Memory B cell (primary cell): ENCODE measurements at regions not wholly inside any gene's neighbourhood (a gene's known extent, or its start where the extent isn't known, plus 50 kb on each side); places are given as distances from the start of the nearest gene placed in this dataset.

Source experiments
- ATAC-seq: fragments of 150-1000 bp; cut with Tn5 transposase; 2 replicates; pipeline ENCODE4 v1.10.0; 2021; ENCODE audit warnings: low read depth, mild to moderate bottlenecking, moderate library complexity
- DNase-seq, 2 donors: peaks; one replicate each; pipeline ENCODE4 v3.0.0; 2022; ENCODE audit warnings: low spot score in 2 of 2
- H3K27ac Mint-ChIP-seq: one replicate; pipeline ENCODE4 v1.8.0; 2022; ENCODE audit warnings: mild to moderate bottlenecking, moderate library complexity, mixed read lengths
- H3K27me3 Mint-ChIP-seq: one replicate; pipeline ENCODE4 v1.8.0; 2022; ENCODE audit warnings: mixed read lengths
- H3K36me3 Mint-ChIP-seq: one replicate; pipeline ENCODE4 v1.8.0; 2022; ENCODE audit warnings: mild to moderate bottlenecking, mixed read lengths
- H3K4me1 Mint-ChIP-seq: one replicate; pipeline ENCODE4 v1.8.0; 2022; ENCODE audit warnings: mixed read lengths
- H3K4me3 Mint-ChIP-seq: one replicate; pipeline ENCODE4 v1.8.0; 2022; ENCODE audit warnings: mild to moderate bottlenecking, moderate library complexity, mixed read lengths
- H3K9me3 Mint-ChIP-seq: one replicate; pipeline ENCODE4 v1.8.0; 2022; ENCODE audit warnings: mixed read lengths

GRCh38 chr3:147713234-147714133 lies 304.3 kb downstream of the ZIC1 start:
- H3K27me3 Mint-ChIP-seq = no peaks in the 10 kb centered on the region
- DNase-seq (no peak), ATAC-seq (no peak)
- H3K4me1 Mint-ChIP-seq = no peaks in the 10 kb centered on the region
- peaks cover 2% of the 10 kb centered on the region for H3K9me3 Mint-ChIP-seq
- H3K4me3 Mint-ChIP-seq = no peak overlapping the region
- no peaks in the 10 kb centered on the region for H3K36me3 Mint-ChIP-seq
- no peak overlapping the region for H3K27ac Mint-ChIP-seq

- Mint-ChIP-seq H3K9me3 (peaks cover 3% of the 10 kb centered on the region), H3K36me3 (no peaks in the 10 kb centered on the region), H3K27ac (no peak overlapping the region), H3K4me3 (no peak overlapping the region), H3K27me3 (no peaks in the 10 kb centered on the region), H3K4me1 (no peaks in the 10 kb centered on the region)
- no peak for ATAC-seq
- no peak for DNase-seq
Observed at GRCh38 chr3:147729641-147730040, 320.5 kb downstream of the ZIC1 start.

- no peaks in the 10 kb centered on the region for H3K4me1 Mint-ChIP-seq
- ATAC-seq (no peak), DNase-seq (no peak)
- no peaks in the 10 kb centered on the region for H3K27me3 Mint-ChIP-seq
- no peak overlapping the region for H3K4me3 Mint-ChIP-seq
- no peak overlapping the region for H3K27ac Mint-ChIP-seq
- peaks cover 2% of the 10 kb centered on the region for H3K9me3 Mint-ChIP-seq
- no peaks in the 10 kb centered on the region for H3K36me3 Mint-ChIP-seq
Observed at GRCh38 chr3:147730284-147730683, 321.1 kb downstream of the ZIC1 start.

GRCh38 chr3:147733217-147733616 lies 324.1 kb downstream of the ZIC1 start:
- Mint-ChIP-seq H3K9me3 (peaks cover 2% of the 10 kb centered on the region), H3K36me3 (no peaks in the 10 kb centered on the region), H3K27me3 (no peaks in the 10 kb centered on the region), H3K4me3 (no peak overlapping the region), H3K4me1 (no peaks in the 10 kb centered on the region), H3K27ac (no peak overlapping the region)
- DNase-seq = no peak
- no peak for ATAC-seq

- H3K4me1 Mint-ChIP-seq = no peaks in the 10 kb centered on the region
Observed at GRCh38 chr3:147735616-147736015, 326.5 kb downstream of the ZIC1 start.

GRCh38 chr3:147736226-147736625 lies 327.1 kb downstream of the ZIC1 start:
- no peaks in the 10 kb centered on the region for H3K36me3 Mint-ChIP-seq
- no peaks in the 10 kb centered on the region for H3K27me3 Mint-ChIP-seq
- H3K4me3 Mint-ChIP-seq = no peak overlapping the region
- ATAC-seq = no peak
- no peak overlapping the region for H3K27ac Mint-ChIP-seq
- DNase-seq = no peak
- no peaks in the 10 kb centered on the region for H3K4me1 Mint-ChIP-seq
- peaks cover 3% of the 10 kb centered on the region for H3K9me3 Mint-ChIP-seq

More at GRCh38 chr3:147735616-147736015, 326.5 kb downstream of the ZIC1 start:
- ATAC-seq (no peak), DNase-seq (no peak)
- H3K4me3 Mint-ChIP-seq = no peak overlapping the region
- no peaks in the 10 kb centered on the region for H3K36me3 Mint-ChIP-seq
- H3K27ac Mint-ChIP-seq = no peak overlapping the region
- H3K9me3 Mint-ChIP-seq = peaks cover 3% of the 10 kb centered on the region
- H3K27me3 Mint-ChIP-seq = no peaks in the 10 kb centered on the region

- H3K27me3 Mint-ChIP-seq = no peaks in the 10 kb centered on the region
- no peak overlapping the region for H3K4me3 Mint-ChIP-seq
- no peak for DNase-seq
- no peak overlapping the region for H3K27ac Mint-ChIP-seq
- H3K9me3 Mint-ChIP-seq = peaks cover 1% of the 10 kb centered on the region
- ATAC-seq = no peak
- H3K36me3 Mint-ChIP-seq = no peaks in the 10 kb centered on the region
- no peaks in the 10 kb centered on the region for H3K4me1 Mint-ChIP-seq
Observed at GRCh38 chr3:147737376-147737775, 328.2 kb downstream of the ZIC1 start.

GRCh38 chr3:147740928-147741327 lies 331.8 kb downstream of the ZIC1 start:
- peaks cover 6% of the 10 kb centered on the region for H3K9me3 Mint-ChIP-seq
- H3K36me3 Mint-ChIP-seq = no peaks in the 10 kb centered on the region
- H3K27me3 Mint-ChIP-seq = no peaks in the 10 kb centered on the region
- H3K27ac Mint-ChIP-seq = no peak overlapping the region
- no peaks in the 10 kb centered on the region for H3K4me1 Mint-ChIP-seq
- no peak for DNase-seq
- ATAC-seq = no peak
- no peak overlapping the region for H3K4me3 Mint-ChIP-seq

- H3K9me3 Mint-ChIP-seq = peaks cover 7% of the 10 kb centered on the region
- no peaks in the 10 kb centered on the region for H3K27me3 Mint-ChIP-seq
- no peak for DNase-seq
- no peak overlapping the region for H3K4me3 Mint-ChIP-seq
- no peak for ATAC-seq
- no peaks in the 10 kb centered on the region for H3K36me3 Mint-ChIP-seq
- H3K4me1 Mint-ChIP-seq = no peaks in the 10 kb centered on the region
- no peak overlapping the region for H3K27ac Mint-ChIP-seq
Observed at GRCh38 chr3:147744967-147745366, 335.8 kb downstream of the ZIC1 start.

GRCh38 chr3:147755310-147755709 lies 346.1 kb downstream of the ZIC1 start:
- ATAC-seq = no peak
- Mint-ChIP-seq H3K9me3 (peaks cover 1% of the 10 kb centered on the region), H3K36me3 (no peaks in the 10 kb centered on the region), H3K4me3 (no peak overlapping the region), H3K4me1 (no peaks in the 10 kb centered on the region), H3K27ac (no peak overlapping the region), H3K27me3 (no peaks in the 10 kb centered on the region)
- no peak for DNase-seq

- no peak for ATAC-seq
- Mint-ChIP-seq H3K27ac (no peak overlapping the region), H3K9me3 (peaks cover 1% of the 10 kb centered on the region), H3K4me1 (no peaks in the 10 kb centered on the region), H3K36me3 (no peaks in the 10 kb centered on the region), H3K4me3 (no peak overlapping the region), H3K27me3 (no peaks in the 10 kb centered on the region)
- DNase-seq = no peak
Observed at GRCh38 chr3:147756476-147756875, 347.3 kb downstream of the ZIC1 start.

- no peaks in the 10 kb centered on the region for H3K36me3 Mint-ChIP-seq
- H3K4me1 Mint-ChIP-seq = no peaks in the 10 kb centered on the region
- ATAC-seq (no peak), DNase-seq (no peak)
- H3K27me3 Mint-ChIP-seq = no peaks in the 10 kb centered on the region
- H3K27ac Mint-ChIP-seq = no peak overlapping the region
- no peaks in the 10 kb centered on the region for H3K9me3 Mint-ChIP-seq
- H3K4me3 Mint-ChIP-seq = no peak overlapping the region
Observed at GRCh38 chr3:147757866-147758265, 348.7 kb downstream of the ZIC1 start.

GRCh38 chr3:147758771-147759170 lies 349.6 kb downstream of the ZIC1 start:
- DNase-seq = no peak
- H3K9me3 Mint-ChIP-seq = no peaks in the 10 kb centered on the region
- H3K4me1 Mint-ChIP-seq = no peaks in the 10 kb centered on the region
- no peaks in the 10 kb centered on the region for H3K36me3 Mint-ChIP-seq
- no peak overlapping the region for H3K27ac Mint-ChIP-seq
- no peaks in the 10 kb centered on the region for H3K27me3 Mint-ChIP-seq
- H3K4me3 Mint-ChIP-seq = no peak overlapping the region
- no peak for ATAC-seq

- Mint-ChIP-seq H3K27me3 (no peaks in the 10 kb centered on the region), H3K4me1 (no peaks in the 10 kb centered on the region), H3K36me3 (no peaks in the 10 kb centered on the region), H3K4me3 (no peak overlapping the region), H3K27ac (no peak overlapping the region), H3K9me3 (no peaks in the 10 kb centered on the region)
- ATAC-seq (no peak), DNase-seq (no peak)
Observed at GRCh38 chr3:147760085-147760484, 350.9 kb downstream of the ZIC1 start.

GRCh38 chr3:147760941-147761340 lies 351.8 kb downstream of the ZIC1 start:
- Mint-ChIP-seq H3K27ac (no peak overlapping the region), H3K27me3 (no peaks in the 10 kb centered on the region), H3K4me3 (no peak overlapping the region), H3K36me3 (no peaks in the 10 kb centered on the region), H3K9me3 (no peaks in the 10 kb centered on the region), H3K4me1 (no peaks in the 10 kb centered on the region)
- DNase-seq (no peak), ATAC-seq (no peak)
